Esophagus squamous epithelium (tissue), 4 donors: ENCODE measurements at regions not wholly inside any gene's neighbourhood (a gene's known extent, or its start where the extent isn't known, plus 50 kb on each side); places are given as distances from the start of the nearest gene placed in this dataset.

ENCODE experiments used
- CTCF ChIP-seq, 6 experiments: fragments of 450-650 bp in 4 of 6; fragments of 200-600 bp in 2 of 6; sonication (generic) in 2 of 6; IDR thresholded peaks; one replicate each; pipeline ENCODE4 v1.5.1; 2016 to 2019; ENCODE audit warnings: antibody characterized with exemption in 6 of 6, mild to moderate bottlenecking in 4 of 6, moderate library complexity in 4 of 6
- POLR2A ChIP-seq, 4 donors: fragments of 450-650 bp; IDR thresholded peaks; one replicate each; pipeline ENCODE4 v1.6.1; 2017; ENCODE audit warnings: antibody characterized with exemption in 4 of 4, mild to moderate bottlenecking in 4 of 4, moderate library complexity in 3 of 4

- TF ChIP-seq CTCF (IDR thresholded peaks at IDR 0.05) (no peak), POLR2A (IDR thresholded peaks at IDR 0.05) (no peak)
Measured at GRCh38 chr5:31091501-31091900, 102.0 kb upstream of the CDH6 start.
